ENCODE measurements at regions not wholly inside any gene's neighbourhood (a gene's known extent, or its start where the extent isn't known, plus 50 kb on each side); places are given as distances from the start of the nearest gene placed in this dataset.
A peak's percentile ranks its signal among the peaks of the same experiment; 100 is the strongest.
"Not testable (repeated sequence)": the region's sequence is repeated elsewhere in the genome, so short reads cannot be mapped to it uniquely, and the experiment has no call there.

DNA sequence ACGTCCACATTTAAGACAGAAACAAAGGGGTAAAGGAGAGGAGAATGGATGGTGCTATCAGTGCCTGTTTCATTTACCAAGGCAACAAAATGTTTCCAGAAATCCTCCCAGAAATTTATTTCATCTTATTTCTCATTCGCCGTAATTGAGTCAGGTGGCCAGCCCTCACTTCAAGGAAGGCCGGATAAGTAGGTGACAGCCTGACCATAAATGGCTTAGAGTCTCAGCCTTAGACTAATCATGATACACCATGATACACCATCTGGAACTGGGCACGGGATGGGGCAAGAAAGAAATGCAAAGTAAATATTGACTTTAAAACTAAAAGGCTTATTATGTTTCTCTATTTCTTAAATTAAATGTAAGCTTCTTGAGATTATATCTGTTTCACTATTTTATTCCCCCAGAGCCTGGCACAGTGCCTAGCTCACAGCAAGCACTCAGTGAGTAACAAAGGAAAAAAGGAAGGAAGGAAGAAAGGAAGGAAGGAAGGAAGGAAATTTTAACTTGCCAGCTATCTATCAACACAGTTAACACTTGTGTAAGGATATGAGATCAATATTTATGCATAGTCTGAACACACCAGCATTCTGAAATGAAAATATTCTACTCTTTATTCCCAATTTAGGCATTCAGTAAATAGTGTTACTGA is 106.1 kb upstream of the FSCB start:
- TF ChIP-seq, protein P1, sequence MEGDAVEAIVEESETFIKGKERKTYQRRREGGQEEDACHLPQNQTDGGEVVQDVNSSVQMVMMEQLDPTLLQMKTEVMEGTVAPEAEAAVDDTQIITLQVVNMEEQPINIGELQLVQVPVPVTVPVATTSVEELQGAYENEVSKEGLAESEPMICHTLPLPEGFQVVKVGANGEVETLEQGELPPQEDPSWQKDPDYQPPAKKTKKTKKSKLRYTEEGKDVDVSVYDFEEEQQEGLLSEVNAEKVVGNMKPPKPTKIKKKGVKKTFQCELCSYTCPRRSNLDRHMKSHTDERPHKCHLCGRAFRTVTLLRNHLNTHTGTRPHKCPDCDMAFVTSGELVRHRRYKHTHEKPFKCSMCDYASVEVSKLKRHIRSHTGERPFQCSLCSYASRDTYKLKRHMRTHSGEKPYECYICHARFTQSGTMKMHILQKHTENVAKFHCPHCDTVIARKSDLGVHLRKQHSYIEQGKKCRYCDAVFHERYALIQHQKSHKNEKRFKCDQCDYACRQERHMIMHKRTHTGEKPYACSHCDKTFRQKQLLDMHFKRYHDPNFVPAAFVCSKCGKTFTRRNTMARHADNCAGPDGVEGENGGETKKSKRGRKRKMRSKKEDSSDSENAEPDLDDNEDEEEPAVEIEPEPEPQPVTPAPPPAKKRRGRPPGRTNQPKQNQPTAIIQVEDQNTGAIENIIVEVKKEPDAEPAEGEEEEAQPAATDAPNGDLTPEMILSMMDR (IDR thresholded peaks at IDR 0.05; ENCODE audit: control insufficient read depth, extremely low read depth, insufficient read depth), result no peak
- no peak overlapping the region for H3K4me3 ChIP-seq (ENCODE audit: low read depth, low read length)
- DNase-seq (ENCODE audit: low read depth), result peak; percentile 7

DNA sequence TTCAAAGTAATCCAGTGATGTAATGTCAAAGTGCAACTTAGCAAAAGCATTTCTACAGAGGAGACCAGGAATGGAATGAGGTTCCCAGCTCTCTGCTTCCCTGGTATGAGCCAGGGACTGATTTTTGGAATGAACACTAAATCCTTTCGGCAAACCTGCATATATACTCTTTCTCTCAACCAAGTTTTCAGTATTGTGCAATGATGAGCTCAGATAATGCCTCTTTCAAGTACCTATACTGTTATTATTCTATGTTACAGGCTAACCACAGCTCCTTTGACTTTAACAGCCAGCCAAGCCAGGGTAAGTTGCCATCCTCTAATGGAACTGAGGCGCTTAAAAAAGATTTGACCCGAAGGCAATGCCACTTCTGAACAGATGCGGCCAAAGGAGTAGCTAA is 104.9 kb upstream of the FSCB start:
- no peak overlapping the region for H3K4me3 ChIP-seq (ENCODE audit: low read depth, low read length)
- no peak for DNase-seq (ENCODE audit: low read depth)
- TF ChIP-seq, protein P1 (IDR thresholded peaks at IDR 0.05; ENCODE audit: control insufficient read depth, extremely low read depth, insufficient read depth), result no peak

DNA sequence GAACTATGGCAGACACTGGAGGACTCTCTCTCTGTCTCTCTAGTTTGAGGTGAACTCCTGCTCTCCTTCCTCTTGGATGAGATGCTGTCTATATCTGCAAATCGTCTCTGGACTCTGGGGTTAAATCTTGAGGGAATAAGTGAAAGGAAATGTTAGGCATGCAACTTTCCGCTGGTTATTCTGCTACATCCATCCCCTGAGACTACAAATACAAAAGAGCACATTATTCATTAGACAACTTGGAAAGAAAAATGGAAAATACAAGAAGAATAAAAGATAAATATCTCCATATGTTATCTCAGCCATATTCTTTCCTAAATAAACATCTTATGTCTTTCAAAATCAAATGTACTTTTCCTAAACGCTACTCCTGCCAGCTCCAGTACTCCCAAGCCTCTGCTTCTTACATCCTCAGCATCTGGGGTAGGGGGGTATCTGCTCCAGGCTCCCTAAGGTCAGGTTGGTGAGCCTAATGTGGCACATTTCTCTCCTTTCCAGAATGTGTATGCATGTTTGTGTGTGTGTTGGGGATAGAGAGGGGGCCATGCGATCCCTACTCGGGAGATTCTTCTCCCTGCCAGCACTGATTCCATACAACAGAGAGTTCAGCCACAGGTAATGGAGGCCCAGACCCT is 102.9 kb upstream of the FSCB start:
- no peak for DNase-seq (ENCODE audit: low read depth)
- TF ChIP-seq, protein P1 (IDR thresholded peaks at IDR 0.05; ENCODE audit: control insufficient read depth, extremely low read depth, insufficient read depth), result no peak
- H3K4me3 ChIP-seq (ENCODE audit: low read depth, low read length), result no peak overlapping the region

DNA sequence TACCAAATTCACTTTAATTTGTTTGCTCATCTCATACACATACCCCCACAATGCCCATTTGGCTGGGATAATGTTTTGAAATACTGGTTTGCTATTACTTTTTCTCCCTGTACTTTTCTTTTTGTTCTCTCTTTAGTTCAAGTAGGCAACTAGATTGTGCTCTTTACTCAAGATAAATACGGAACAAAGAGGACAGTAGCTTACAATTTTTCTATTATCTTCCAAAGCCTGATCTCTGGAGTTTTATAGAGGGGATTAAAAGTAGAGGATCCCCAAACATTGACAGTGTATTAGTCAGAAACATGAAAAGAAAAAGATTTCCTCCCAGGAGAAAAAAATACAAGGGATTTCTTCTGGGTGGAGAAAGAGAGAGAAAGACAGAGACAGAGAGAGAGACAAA is 102.1 kb upstream of the FSCB start:
- no peak overlapping the region for H3K4me3 ChIP-seq (ENCODE audit: low read depth, low read length)
- no peak for DNase-seq (ENCODE audit: low read depth)
- TF ChIP-seq, protein P1 (IDR thresholded peaks at IDR 0.05; ENCODE audit: control insufficient read depth, extremely low read depth, insufficient read depth), result no peak

DNA sequence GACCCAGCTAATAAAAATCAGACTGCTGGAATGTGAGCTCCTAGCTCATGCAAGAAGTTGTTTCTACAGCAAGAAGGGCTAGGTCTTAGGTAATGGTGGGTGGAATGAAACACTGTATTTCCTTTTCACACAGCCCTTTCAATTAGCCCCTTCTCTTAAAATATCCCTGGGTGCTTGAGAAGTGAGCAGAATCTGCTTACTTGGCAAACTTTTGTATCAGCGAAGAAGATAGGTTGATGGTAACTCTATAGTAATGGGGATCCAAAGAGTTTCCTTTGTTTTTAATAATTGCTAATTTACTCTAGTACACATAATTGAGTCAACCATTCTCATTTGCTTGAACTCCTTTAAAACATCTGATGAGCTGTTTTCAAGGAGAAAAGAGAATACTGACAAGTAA is 100.6 kb upstream of the FSCB start:
- DNase-seq (ENCODE audit: low read depth), result no peak
- TF ChIP-seq, protein P1 (IDR thresholded peaks at IDR 0.05; ENCODE audit: control insufficient read depth, extremely low read depth, insufficient read depth), result no peak
- H3K4me3 ChIP-seq (ENCODE audit: low read depth, low read length), result no peak overlapping the region

DNA sequence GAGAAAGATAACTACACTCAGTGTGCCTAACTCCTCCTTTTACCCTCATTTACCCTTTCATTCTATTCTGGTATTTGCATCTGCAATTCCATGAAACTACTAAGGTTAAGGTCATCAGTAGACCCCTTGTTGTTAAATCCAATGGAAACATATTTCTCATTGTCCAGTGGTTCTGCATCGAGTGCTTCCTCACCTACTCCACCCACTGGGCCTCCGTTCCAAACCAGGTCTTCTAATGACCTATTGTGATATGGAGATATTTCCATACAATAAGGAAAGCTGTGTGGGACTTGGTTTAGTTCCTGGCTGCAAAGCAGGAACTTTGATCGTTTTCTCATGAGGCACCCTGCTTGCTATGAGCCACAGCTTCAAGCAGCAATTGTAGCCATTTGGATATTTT is 99.5 kb upstream of the FSCB start:
- TF ChIP-seq, protein P1 (IDR thresholded peaks at IDR 0.05; ENCODE audit: control insufficient read depth, extremely low read depth, insufficient read depth), result no peak

DNA sequence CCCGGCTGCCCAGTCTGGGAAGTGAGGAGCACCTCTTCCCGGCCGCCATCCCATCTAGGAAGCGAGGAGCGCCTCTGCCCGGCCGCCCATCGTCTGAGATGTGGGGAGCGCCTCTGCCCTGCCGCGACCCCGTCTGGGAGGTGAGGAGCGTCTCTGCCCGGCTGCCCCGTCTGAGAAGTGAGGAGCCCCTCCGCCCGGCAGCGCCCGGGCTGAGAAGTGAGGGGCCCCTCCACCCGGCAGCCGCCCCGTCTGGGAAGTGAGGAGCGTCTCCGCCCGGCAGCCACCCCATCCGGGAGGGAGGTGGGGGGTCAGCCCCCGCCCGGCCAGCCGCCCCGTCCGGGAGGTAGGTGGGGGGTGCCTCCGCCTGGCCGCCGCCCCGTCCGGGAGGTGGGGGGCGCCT is 94.2 kb upstream of the FSCB start:
- not testable (repeated sequence) for H3K4me3 ChIP-seq (ENCODE audit: low read depth, low read length); DNase-seq (ENCODE audit: low read depth)

More for the DNA sequence above, 99.5 kb upstream of the FSCB start:
- no peak overlapping the region for H3K4me3 ChIP-seq (ENCODE audit: low read depth, low read length)
- no peak for DNase-seq (ENCODE audit: low read depth)

All from LNCaP clone FGC (cell line).